ENCODE measurements at regions not wholly inside any gene's neighbourhood (a gene's known extent, or its start where the extent isn't known, plus 50 kb on each side); places are given as distances from the start of the nearest gene placed in this dataset.

DNA sequence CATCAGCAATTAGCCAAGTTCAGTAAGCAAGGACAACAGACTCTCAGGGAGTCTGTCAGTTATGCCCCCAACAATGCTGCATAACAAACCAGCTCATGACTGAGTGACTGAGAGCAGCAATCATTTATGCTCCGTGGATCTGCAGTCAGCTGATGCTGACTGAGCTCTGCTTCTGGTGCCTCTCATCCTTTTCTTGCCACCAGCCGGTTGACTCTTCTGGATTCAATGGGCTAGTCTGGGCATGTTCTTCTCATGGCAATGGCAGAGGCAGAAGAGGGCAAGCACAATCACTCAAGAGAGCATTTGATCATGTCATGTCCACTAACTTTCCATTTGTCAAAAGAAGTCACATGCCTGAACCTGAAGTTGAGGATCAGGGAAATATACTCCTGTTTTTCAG, 157.0 kb upstream of the NTRK2 start:
- H3K23me2 ChIP-seq (ENCODE audit: low read depth, low read length): no peaks in the 10 kb centered on the region
- POLR2A ChIA-PET (ENCODE audit: partially characterized antibody): no interaction called here
- H3K9ac ChIP-seq (replicated peaks in 1 of 4; ENCODE audit: extremely low read depth in 1 of 4, low read depth in 3 of 4, low read length in 3 of 4): no peak overlapping the region
- no peak overlapping the region for H3K56ac ChIP-seq (replicated peaks; ENCODE audit: insufficient read length, low read depth, low read length)
- no peak overlapping the region for H2BK120ac ChIP-seq (replicated peaks; ENCODE audit: low read depth, low read length)
- no peak overlapping the region for H2BK20ac ChIP-seq (ENCODE audit: low read length)
- no peak overlapping the region for H3K18ac ChIP-seq (ENCODE audit: extremely low read depth, low read length)
- H3K27me3 ChIP-seq (replicated peaks in 1 of 4; ENCODE audit: control insufficient read depth in 3 of 4, extremely low read depth in 1 of 4, insufficient read depth in 3 of 4, low read length in 3 of 4): no peaks in the 10 kb centered on the region; a peak in 1 of 7 replicates
- no peak overlapping the region for H2BK5ac ChIP-seq (ENCODE audit: low read depth, low read length)
- no peaks in the 10 kb centered on the region; the same call in 1 of the 2 replicates for H3K79me1 ChIP-seq (ENCODE audit: low read depth, low read length)
- 0 out of 2 replicates have a peak overlapping the region, but pooled peaks have one; percentile 63 for H2AFZ ChIP-seq (ENCODE audit: low read length)
- DNase-seq (ENCODE audit: low read depth in 1 of 2, low spot score in 2 of 2) (no peak), FAIRE-seq (no peak)
- H3K9me3 ChIP-seq (ENCODE audit: insufficient read depth in 2 of 2, low read depth in 1 of 2, low read length in 1 of 2): no peaks in the 10 kb centered on the region
- WGBS, 2 experiments (ENCODE audit: extremely low coverage in 1 of 2, insufficient coverage in 1 of 2, insufficient read length in 1 of 2, insufficient replicate concordance in 2 of 2, low coverage in 1 of 2, low lambda C conversion rate in 2 of 2, missing lambda C conversion rate in 1 of 2): 90% methylated on average over 2 of the region's 2 CpGs; no CpG with 5 or more reads in 1 of the 2 experiments
- no peak overlapping the region for H2BK12ac ChIP-seq (ENCODE audit: low read depth, low read length)
- no peak overlapping the region for H4K5ac ChIP-seq (ENCODE audit: insufficient read length, low read depth, low read length)
- H2BK15ac ChIP-seq (ENCODE audit: low read length): no peak overlapping the region
- H4K20me1 ChIP-seq (replicated peaks in 1 of 2; ENCODE audit: control insufficient read depth in 1 of 2, insufficient read depth in 2 of 2, low read length in 2 of 2): no peaks in the 10 kb centered on the region
- no peak overlapping the region for H3K27ac ChIP-seq (ENCODE audit: low read depth, low read length)
- H4K91ac ChIP-seq (replicated peaks; ENCODE audit: insufficient read length, low read length): no peak overlapping the region
- no peak overlapping the region for H3K23ac ChIP-seq (ENCODE audit: insufficient read length)
- peak overlapping the region; percentile 57 for H3K14ac ChIP-seq (ENCODE audit: insufficient read length)
- H3K4me2 ChIP-seq (ENCODE audit: insufficient read depth in 1 of 2, low read depth in 2 of 2, low read length in 2 of 2): no peak overlapping the region
- no peak overlapping the region for H4K8ac ChIP-seq (ENCODE audit: extremely low read depth, insufficient read depth, low read length)
- H2AK5ac ChIP-seq (ENCODE audit: low read depth, low read length): no peak overlapping the region
- H3K79me2 ChIP-seq (ENCODE audit: control insufficient read depth in 1 of 2, insufficient read depth in 2 of 2, low read length in 2 of 2): no peaks in the 10 kb centered on the region
- H3K4ac ChIP-seq (replicated peaks; ENCODE audit: insufficient read length, low read depth, low read length): no peak overlapping the region
- no peaks in the 10 kb centered on the region for H3K36me3 ChIP-seq (ENCODE audit: control insufficient read depth in 2 of 4, insufficient read depth in 4 of 4, low read length in 3 of 4)
- no peaks in the 10 kb centered on the region for H3K4me1 ChIP-seq (replicated peaks in 1 of 4; ENCODE audit: control insufficient read depth in 3 of 4, insufficient read depth in 4 of 4, low read length in 3 of 4)
- CTCF ChIA-PET (ENCODE audit: partially characterized antibody): no interaction called here
- H3K4me3 ChIP-seq (ENCODE audit: extremely low read depth in 1 of 4, insufficient read depth in 2 of 4, low read depth in 3 of 4, low read length in 4 of 4): no peak overlapping the region
- TF ChIP-seq NRF1 (IDR thresholded peaks at IDR 0.05; ENCODE audit: low read depth, low read length) (no peak), YY1 (IDR thresholded peaks at IDR 0.05; ENCODE audit: low read depth, low read length) (no peak), JUN (IDR thresholded peaks at IDR 0.05; ENCODE audit: low read depth, low read length) (no peak), CHD2 (IDR thresholded peaks at IDR 0.05; ENCODE audit: low read length) (no peak), SP2 (IDR thresholded peaks at IDR 0.05; ENCODE audit: low read length) (no peak), TAF7 (optimal IDR thresholded peaks at IDR 0.05; ENCODE audit: borderline replicate concordance, low read depth, low read length) (no peak), CHD1 (IDR thresholded peaks at IDR 0.05; ENCODE audit: low read depth, low read length) (no peak), RFX5 (IDR thresholded peaks at IDR 0.05; ENCODE audit: borderline replicate concordance, low read depth, low read length) (no peak), RNF2 (IDR thresholded peaks at IDR 0.05; ENCODE audit: borderline replicate concordance, low read depth, low read length, missing control alignments, poor library complexity, severe bottlenecking) (no peak), KDM1A (IDR thresholded peaks at IDR 0.05; ENCODE audit: borderline replicate concordance, low read length) (no peak), POLR2AphosphoS5 (IDR thresholded peaks at IDR 0.05; ENCODE audit: low read depth, low read length) (no peak), HDAC2 (IDR thresholded peaks at IDR 0.05; ENCODE audit: borderline replicate concordance in 1 of 2, low read depth in 2 of 2, low read length in 2 of 2) (no peak), CTBP2 (IDR thresholded peaks at IDR 0.05; ENCODE audit: borderline replicate concordance, insufficient read depth, insufficient read length, low read length) (no peak), TAF1 (IDR thresholded peaks at IDR 0.05; ENCODE audit: low read depth, low read length) (no peak), ZNF274 (IDR thresholded peaks at IDR 0.05; ENCODE audit: borderline replicate concordance, extremely low read depth, low read length) (no peak), SP4 (IDR thresholded peaks at IDR 0.05; ENCODE audit: low read length) (no peak)

Measured in H1 (cell line).